ENCODE measurements at regions not wholly inside any gene's neighbourhood (a gene's known extent, or its start where the extent isn't known, plus 50 kb on each side); places are given as distances from the start of the nearest gene placed in this dataset.

DNA sequence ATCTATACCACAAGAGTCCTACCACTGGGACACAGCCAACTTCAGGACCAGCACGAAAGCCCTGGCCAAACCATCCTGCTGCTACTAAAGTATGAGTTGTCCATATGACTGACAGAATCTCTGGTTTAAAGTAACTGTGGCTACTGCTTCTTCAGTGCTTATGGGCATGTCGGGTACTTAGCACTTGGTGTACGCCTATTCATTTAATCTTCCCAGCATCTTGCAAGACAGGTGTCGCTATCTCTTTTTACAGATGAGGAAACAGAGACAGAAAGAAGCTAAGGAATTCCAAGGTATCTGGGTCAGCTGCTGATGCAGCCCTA is 203.4 kb upstream of the ID2 start:
- TF ChIP-seq POLR2AphosphoS5 (IDR thresholded peaks at IDR 0.05; ENCODE audit: low read depth, low read length), result no peak
- no peak for TF ChIP-seq SPI1 (IDR thresholded peaks at IDR 0.05; ENCODE audit: low read depth, low read length)
- no peak for TF ChIP-seq TAF1 (IDR thresholded peaks at IDR 0.05; ENCODE audit: low read depth, low read length)

Data from GM12891 (cell line).